GM19397 (cell line): ENCODE measurements at regions not wholly inside any gene's neighbourhood (a gene's known extent, or its start where the extent isn't known, plus 50 kb on each side); places are given as distances from the start of the nearest gene placed in this dataset.

ENCODE experiments used
- ATAC-seq: cut with Tn5 transposase; IDR thresholded peaks from one replicate; pipeline ENCODE4 v1.9.1; 2021; ENCODE audit warnings: mild to moderate bottlenecking, moderate library complexity; ENCODE audit not compliant: unreplicated experiment

DNA sequence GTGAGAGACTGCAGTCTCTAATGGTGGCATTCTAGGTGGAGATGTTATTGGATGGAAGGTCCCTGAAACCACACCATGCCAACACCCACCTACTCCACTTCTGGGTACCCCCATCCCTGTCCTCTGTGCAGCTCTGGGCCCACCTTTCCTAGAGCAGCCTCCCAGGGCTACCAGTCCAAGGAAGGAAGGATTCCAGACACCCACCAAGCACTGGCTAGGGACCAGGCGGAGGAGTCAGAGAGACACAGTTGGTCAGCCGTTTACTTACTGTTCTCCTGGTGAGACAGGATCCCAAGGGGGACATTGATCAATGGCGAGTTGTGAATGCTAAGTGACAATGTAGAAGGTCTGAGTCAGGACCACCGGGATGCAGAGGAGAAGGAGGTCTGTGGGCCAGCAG, 151.6 kb downstream of the TTC32 start:
- no peak for ATAC-seq

DNA sequence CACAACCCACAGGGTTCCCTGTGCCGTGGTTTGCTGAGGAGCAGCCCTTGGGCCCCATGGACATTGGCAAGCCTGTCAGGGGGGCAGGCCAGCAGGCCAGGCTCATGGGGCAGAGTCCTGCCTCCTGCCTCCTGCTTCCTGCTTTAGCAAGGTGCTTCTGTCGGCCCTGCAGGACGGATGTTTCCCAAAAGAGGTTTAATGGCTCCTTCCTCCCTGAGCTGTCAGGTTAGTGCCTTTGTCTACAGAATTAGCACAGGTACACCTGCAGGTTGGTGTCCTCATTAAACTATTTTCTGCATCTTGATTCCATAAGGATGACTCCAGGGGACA, 152.3 kb downstream of the TTC32 start:
- no peak for ATAC-seq

DNA sequence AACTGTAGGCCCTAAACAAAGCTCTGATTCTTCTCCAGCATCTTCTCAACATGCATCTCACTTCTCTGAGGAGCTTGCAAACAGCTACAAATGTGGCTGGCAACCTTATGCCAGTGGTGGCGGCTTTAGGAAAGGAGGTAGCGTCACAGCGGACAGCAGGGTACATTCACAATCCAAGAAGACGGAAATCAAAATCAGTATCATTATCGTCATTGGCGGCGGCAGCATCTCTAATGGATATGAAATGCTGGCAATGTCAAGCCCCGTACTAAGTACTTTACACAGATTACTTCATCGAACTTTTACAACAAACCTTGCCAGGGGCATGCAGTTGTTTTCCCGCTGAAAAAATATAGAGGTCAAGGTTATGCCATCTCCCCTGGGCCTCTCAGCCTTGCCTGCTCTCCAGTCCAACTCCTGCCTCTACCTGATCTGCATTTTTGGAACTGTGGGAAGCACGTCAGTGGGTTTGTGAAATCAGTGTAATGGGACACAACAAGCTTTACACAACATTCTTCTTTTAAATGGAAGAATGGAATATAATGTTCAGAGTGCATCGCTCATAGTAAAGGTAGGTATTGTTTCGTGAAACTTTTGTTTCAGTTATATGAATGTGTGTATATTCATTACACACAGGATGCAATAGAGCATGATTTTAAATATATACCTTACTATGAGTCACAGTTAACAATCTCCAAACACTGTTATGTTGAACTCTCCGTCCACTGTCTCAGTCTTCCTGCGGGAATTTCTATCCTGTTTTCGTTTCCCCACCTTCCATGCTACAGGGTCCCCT, 152.9 kb downstream of the TTC32 start:
- no peak for ATAC-seq

DNA sequence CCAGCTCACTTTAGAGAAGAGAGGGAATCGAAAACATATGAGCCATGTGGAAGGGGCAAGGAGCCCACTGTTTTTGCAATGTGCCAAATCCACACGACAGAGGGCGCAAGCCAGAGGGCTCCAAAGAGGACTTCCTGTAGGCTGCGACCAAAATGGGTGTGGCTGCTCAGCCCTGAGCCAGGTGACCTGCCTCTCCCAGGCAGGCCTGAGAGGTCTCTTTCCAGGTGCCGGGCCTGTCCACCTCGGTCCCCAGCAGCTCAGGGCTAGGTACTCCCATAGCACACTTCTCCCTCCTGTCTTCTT, 153.8 kb downstream of the TTC32 start:
- ATAC-seq = no peak

DNA sequence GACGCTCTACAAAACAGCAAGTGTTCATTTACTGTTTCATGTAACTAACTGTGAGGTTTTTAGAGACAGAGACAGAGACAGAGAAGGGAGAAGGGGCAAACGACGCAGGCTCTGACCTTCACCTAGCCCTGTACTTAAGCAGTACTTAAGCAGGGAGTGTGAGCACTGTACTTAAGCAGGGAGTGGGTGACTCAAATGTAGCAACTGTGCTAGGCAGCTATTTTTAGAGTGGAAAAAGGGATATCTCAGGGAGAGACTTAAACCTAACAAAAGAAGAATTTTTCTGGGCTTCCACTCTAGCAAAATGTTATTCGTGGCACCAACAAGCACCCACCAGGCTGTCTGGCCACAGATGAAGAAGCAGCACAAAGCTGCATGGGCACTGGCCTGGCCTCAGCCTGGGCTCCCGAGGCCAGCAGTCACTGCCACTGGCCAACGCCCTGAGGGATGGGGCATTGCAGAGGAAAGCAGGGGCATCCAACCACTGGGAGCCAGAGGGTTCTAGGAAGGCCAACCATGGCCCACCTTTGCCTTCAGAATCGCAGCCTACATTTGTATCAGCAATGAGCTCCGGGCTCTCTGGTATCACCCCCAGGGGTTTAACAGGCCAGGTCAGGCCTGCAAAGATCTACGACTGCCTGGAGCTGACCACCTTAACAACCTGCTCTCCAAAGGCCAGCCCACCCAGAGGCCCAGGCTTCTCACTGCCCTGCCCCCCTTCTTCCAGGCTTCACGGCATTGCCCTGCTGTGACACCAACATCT, 154.3 kb downstream of the TTC32 start:
- ATAC-seq = no peak

DNA sequence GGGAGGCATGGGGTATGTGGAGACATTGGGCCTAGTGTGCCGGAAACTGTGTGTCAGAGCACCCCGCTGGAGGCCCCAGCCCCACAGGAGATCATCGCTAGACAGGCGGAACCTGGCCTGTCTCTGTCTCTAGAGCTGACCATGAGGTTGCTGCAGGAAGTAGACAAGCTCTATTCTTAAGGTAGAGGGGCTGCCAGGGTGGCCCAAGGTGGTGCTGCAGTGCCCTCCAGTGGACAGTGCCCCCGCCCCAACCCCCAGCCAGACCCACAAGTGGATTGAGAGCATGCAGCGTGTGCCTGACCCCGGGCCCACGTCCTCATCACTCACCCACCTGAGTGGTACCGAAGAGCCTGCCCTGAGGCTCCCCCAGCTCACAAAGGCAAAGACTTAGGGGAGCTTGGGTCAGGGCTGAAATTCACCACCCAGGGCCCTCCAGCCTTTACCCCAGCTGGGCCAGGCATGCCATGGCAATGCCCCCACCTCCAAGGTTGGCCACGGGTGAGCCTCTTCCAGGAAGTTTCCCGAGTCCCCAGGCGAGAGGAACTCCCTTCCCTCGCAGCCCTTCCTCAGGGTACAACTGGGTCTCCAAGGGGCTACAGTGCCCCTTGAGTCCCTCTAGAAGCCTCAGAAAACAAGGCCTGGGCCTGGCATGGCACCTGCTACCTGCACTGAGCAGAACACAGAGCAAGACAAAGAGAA, 155.0 kb downstream of the TTC32 start:
- no peak for ATAC-seq

DNA sequence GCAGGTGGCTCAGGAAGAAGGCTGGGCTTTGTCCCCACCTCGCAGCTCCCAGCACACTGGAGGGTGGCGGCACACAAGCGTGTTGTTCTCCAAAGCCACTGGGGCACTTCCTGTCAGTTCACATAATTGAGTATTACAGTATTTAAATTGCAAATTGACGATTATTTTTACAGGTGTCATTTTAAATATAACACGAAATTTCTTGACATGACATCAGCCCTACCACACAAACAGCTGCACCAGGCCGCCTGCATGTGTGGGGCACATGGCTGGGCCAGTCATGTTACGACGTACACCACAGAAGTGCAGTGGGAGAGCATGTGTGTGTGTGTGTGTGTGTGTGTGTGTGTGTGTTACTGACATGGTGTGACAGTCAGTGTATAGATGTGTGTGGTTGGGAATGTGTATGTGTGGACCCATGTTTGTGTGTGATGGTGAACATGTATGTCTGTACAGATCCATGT, 155.6 kb downstream of the TTC32 start:
- ATAC-seq = no peak

DNA sequence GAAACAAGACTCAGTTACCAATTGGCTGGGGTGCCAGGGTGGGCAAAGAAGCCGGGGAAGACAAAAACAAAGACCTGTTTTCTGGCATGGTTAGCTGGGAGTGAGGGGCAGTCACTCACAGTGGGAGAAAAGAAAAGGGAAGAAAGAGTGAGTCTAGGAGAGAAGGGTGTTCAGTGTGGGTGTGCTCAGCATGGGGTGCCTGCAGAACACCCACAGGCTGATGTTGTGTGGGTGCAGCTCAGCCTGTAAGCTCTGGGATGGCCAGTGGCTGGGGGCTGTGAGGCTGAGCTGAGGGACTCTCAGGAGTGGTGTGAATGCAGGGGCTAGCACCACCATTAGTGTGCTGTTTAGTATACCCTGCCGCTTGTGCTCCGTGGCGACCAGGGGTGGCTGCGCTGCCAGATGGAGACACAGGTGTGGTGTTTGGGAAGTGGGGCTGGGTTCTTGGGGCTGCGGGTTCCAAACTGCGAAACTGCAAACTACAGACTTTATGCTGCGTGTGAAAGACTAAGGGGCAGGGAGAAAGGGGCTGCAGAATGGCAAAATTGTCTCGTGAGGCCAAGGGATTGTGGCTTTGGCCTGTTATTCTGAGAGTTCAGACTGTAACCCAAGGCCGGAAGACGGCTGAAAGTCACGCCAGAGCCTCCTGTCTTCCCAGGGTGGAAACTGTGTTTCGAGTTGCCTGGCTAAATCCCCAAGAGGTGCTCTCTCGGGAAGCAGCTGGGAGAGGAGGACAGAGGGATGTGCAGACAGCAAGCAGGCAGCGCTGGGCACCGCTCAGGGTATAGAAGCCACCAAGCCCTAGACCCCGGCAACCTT, 156.3 kb downstream of the TTC32 start:
- no peak for ATAC-seq

DNA sequence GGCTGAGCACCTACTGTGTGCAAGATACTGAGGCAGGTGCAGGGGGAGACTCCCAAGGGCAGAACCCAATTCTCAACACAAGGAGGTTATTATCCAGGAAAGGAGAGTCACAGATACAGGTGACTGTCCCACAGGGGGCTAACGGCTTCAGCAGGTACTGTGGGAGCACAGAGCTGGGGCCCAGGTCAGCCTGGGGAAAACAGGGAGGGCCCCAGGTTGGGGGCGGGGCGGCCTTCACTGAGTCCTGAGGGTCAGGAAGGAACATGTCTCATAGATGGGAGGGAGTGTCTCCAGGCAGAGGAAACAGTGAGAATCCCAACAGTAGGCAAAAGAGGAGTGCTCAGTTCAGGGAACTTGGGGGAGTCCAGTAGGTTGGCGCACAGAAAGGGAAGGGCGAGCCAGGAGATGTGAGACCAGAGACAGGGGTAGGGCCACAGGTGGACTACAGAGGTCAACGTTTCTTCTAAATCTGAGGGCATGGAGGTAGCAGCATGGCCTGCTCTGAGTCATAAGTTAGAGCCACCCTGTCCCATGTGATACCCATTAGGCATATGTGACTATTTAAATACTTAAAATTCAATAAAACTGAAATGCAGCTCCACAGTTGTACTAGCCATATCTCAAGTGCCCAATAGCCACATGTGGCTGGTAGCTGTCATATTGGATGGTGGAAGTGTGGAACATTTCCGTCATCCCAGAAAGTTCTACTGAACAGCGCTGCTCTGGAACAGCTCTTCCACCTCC, 157.2 kb downstream of the TTC32 start:
- no peak for ATAC-seq

DNA sequence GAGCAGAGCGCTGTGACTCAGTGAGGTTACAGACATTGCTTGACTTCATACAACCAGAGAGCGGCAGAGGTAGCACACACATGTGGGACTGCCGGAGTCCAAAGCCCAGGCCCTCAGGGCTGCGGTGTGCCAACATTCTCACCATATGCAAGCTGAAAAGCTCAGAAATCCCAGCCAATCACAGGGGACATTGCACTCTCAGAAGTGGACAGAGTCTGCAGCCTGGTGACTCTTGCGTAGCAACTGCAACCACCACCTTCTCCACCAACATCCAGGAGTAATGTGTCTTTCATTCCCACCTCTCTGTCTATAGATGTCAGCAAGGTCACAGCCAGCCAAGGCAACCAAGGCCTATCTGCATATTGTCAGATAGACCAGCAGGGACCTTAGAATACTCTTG, 158.1 kb downstream of the TTC32 start:
- no peak for ATAC-seq

DNA sequence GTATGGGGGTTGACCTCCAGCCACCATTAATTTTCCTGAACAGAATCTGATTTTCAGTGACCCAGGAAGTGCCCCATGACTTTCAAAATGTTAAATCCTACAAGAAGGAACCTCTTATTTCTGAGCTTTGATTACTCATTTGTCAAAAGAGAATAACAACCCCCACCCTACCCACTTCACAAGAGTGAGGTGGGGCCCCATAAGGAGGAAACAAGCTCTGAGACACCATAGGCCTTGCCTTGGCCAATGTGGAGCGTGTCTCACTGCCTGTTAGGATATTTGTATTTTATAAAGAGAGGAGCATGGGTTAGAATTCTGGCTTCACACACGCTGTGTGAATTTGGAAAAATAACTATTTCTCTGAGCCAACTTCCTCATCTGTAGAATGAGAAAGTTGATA, 158.9 kb downstream of the TTC32 start:
- no peak for ATAC-seq

DNA sequence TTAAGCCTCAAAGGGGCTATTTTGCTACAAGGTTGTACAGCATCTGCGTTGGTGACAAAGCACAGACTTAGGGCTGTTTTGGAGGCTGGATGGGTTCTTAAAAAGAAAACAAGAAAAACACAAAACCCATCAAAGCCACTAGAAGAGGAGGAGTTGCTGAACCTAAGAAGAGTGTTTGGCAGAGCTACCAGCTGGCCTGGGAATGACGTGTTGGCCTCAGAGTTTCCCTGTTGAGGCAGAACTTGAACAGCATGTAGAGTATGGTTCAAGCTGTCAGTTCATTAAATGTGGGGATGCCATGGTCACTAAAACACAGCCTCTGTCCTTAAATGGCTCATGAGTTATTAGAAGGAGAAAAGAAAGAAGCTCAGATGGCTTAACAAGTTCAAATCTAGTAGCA, 162.5 kb downstream of the TTC32 start:
- no peak for ATAC-seq

DNA sequence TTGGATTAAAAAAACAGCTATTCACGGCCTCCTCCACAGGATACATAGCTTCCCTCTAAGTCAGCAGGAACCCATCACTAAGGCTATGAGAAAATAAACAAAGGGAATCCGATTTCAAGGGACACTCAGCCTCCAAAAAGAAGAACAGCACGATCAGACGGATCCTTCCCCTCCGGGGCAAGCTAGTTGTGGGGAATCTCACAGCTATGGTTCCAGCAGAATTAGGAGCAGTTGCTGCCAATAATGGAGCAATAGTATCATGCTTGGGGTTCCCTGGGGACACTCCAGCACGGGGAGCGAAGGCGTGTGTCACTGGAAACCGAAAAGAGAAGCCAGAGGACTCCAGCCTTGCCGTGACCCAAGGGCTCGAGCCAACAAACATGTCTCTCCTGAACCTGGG, 163.1 kb downstream of the TTC32 start:
- no peak for ATAC-seq

DNA sequence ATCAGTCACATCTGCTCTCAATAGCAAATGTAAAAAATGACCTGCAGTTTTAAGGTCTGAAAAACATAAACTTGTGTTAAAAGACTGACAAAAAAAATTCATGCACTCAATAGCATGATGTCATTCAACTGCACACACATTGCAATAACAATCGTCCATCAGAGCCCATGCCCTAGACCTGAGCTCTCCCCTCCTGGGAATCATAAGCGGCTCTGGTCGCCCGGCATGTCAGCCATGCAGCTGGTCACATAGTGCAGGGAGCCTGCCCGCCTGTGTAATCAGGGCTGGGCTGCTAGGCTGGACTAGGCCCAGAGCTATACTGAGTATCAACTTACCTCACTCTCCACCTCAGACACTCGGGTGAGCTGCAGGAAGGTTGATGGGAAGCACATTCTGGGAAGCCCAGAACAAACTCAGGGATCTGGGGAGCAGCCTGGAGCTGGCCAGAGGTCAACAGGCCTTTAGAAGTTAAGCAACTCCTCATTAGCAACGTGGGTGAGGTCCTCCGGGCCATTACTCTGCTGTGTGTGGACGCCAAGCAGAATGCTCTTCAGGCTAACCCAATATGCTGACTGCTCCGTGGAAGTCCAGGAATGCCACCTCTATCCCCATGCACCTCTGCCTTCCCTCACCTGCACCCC, 165.5 kb downstream of the TTC32 start:
- ATAC-seq = no peak

DNA sequence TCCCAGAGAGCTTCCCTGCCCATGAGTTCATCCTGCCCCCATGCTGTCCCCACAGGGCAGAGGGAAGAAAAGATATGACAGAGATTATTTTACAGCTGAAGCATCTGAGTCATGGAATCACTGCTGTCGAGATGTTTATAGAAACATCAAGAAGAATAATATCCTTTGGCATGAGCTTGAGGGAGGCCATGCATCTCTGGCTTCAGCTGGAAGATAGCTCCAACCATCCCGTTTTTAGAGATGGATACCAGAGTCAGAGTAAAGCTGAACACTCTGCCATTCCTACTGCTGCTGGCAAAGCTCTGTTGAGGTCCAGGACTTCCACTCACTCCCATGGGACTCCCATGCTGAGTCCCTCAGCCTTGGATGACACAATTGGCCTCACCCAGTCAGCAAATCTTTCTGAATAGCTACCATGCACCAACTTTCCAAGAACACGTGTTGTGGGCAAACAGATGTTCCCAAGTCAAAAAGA, 167.8 kb downstream of the TTC32 start:
- no peak for ATAC-seq

DNA sequence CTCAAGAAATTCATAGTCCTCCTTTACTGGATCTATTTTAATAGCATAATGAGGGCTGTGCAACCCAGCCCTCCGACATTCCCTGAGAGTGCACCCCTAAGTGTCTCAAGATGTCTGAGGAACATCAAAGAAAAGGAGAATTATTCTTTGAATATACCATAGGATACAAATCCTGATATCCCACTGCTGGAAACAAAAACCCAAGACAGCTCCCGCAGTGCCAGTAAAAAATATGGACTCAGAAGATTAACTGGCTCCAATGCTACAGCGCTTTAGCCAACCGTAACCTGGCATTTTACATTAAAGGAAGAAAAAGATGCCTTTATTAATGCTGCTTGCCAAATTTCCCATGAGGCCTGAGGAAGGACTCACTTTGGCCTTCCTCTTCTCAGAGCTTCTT, 168.4 kb downstream of the TTC32 start:
- no peak for ATAC-seq

DNA sequence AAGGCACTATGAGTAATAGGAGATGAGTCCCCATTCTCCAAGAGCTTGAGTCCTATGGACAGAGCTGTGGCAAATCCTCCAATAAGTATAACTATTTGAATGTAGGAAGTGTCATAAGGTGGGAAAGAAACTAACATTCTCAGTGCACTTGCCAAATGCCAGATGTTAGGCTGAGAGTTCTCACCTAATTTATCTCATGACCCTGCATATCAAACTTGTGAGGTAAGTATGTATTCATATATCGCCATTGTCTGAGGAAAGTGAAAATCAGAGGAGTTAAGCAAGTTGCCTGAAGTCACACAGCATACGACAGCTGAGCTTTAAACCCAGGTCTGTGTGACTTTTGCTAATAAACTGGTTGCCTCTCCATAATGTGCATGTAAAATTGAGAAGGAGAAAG, 169.5 kb downstream of the TTC32 start:
- ATAC-seq = no peak

DNA sequence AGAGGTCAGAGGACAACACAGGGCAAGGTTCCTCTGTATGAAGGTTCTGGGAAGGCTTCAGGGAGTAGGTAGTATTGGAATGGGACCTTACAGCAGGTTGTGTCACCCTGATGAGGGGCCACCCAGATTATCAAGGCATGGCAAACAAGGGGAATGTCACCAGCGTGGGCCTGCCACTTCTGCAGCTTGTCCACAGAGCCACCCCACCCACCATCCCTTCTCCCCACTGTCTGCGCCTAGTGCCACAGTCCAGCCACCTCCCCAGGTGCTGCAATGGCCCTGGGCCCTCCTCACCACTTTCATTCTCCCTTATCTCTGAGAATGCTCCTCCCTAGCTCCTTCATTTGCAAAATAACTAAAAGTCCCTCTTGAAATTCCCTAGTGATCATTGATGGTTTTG, 170.3 kb downstream of the TTC32 start:
- no peak for ATAC-seq

DNA sequence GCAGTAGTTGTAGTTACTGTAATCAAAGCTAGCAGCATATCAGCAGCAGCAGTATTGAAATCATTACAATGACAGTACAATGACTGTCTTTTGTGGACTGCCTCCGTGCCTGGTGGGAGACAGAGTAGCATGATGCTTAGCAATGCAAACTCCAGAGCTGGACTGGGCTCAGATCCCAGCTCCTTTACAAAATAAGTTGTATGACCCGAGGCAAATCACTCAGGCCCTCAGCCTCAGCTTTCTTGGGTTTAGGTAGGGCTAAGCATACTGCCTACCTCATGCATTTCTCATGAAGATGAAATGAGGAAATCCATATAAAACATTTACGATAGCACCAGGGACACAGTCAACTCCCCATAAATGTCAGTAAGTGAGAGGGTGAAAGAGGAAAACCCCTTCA, 170.7 kb downstream of the TTC32 start:
- ATAC-seq = no peak

DNA sequence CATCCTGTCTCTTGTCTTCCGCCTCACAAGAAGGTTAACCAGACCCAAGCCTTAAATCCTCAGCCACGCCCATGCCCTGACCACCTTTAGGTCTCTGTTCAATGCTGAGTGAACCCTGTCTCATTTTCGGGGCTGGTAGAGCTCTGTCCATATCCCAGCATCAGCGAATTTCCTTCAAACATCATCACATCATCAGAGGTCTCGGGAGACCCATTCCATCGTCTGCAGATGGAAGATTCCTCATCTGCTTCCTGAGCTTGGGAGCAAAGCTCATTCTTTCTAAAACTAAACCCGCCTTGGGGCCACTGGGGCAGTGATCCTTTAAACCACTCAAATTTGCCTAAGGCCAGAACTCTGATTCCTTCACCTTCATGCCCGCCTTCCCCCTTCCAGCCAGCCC, 173.7 kb downstream of the TTC32 start:
- ATAC-seq = no peak
